SK-N-SH (cell line): ENCODE measurements at regions not wholly inside any gene's neighbourhood (a gene's known extent, or its start where the extent isn't known, plus 50 kb on each side); places are given as distances from the start of the nearest gene placed in this dataset.

ENCODE experiments used
- CTCF ChIA-PET: fragments of 300-600, 350-600 bp; formaldehyde crosslinking; extraction: SDS; loops from one replicate; lab custom pipeline; 2021; lab: Yijun Ruan, JAX
- POLR2A ChIA-PET: fragments of 350-600 bp; sonication (Branson Sonifier 250); formaldehyde crosslinking; extraction: SDS; loops from one replicate; lab custom pipeline; 2020; ENCODE audit warnings: antibody characterized with exemption, inconsistent platforms; lab: Yijun Ruan, JAX
- DNase-seq: peaks from one replicate; pipeline ENCODE4 v3.0.0; 2012
- H2AFZ ChIP-seq: fragments of 200-600 bp; sonication (generic); 2 replicates; pipeline ENCODE4 v1.8.1; 2016; ENCODE audit warnings: antibody characterized with exemption, mild to moderate bottlenecking, low read depth
- H3F3A ChIP-seq: fragments of 200-600 bp; sonication (generic); replicated peaks from 2 replicates; pipeline ENCODE3; 2016; ENCODE audit warnings: antibody characterized with exemption, mild to moderate bottlenecking; ENCODE audit not compliant: insufficient read depth
- H3K27ac ChIP-seq, 2 experiments: fragments of 200-500 bp in 1 of 2; fragments of 200-600 bp in 1 of 2; sonication (Bioruptor generic) in 1 of 2; sonication (generic), shearing (Covaris generic) in 1 of 2; 2 replicates each; pipeline versions ENCODE4 v1.5.1 to v1.6.1; 2014 to 2016; ENCODE audit warnings: low read depth in 2 of 2, inconsistent platforms in 1 of 2, low read length in 1 of 2, mild to moderate bottlenecking in 1 of 2, mixed read lengths in 1 of 2
- H3K27me3 ChIP-seq: fragments of 200-600 bp; sonication (generic), shearing (Covaris generic); 2 replicates; pipeline ENCODE4 v1.6.1; 2016; ENCODE audit warnings: mixed run types; ENCODE audit not compliant: insufficient read depth
- H3K36me3 ChIP-seq, 2 experiments: fragments of 200-500 bp in 1 of 2; fragments of 200-600 bp in 1 of 2; sonication (Bioruptor generic) in 1 of 2; sonication (generic) in 1 of 2; replicated peaks in 1 of 2; 2 replicates each; pipeline versions ENCODE3 to v1.5.1; 2014 to 2016; ENCODE audit warnings: low read length in 1 of 2, mild to moderate bottlenecking in 1 of 2; ENCODE audit not compliant: insufficient read depth in 2 of 2, control insufficient read depth in 1 of 2
- H3K4me1 ChIP-seq, 2 experiments: fragments of 200-500 bp in 1 of 2; fragments of 200-600 bp in 1 of 2; sonication (Bioruptor generic) in 1 of 2; sonication (generic), shearing (Covaris generic) in 1 of 2; 2 replicates each; pipeline versions ENCODE4 v1.5.1 to v1.6.1; 2014 to 2016; ENCODE audit warnings: low read depth in 1 of 2, low read length in 1 of 2, mixed run types in 1 of 2; ENCODE audit not compliant: insufficient read depth in 2 of 2, control insufficient read depth in 1 of 2
- H3K4me2 ChIP-seq: fragments of 200-600 bp; sonication (generic), shearing (Covaris generic); 2 replicates; pipeline ENCODE4 v1.6.1; 2017; ENCODE audit warnings: mixed run types
- H3K4me3 ChIP-seq, 2 experiments: fragments of 200-500 bp in 1 of 2; fragments of 200-600 bp in 1 of 2; sonication (Bioruptor generic) in 1 of 2; sonication (generic), shearing (Covaris generic) in 1 of 2; 2 replicates each; pipeline versions ENCODE4 v1.5.1 to v1.8.1; 2014 to 2016; ENCODE audit warnings: low read depth in 2 of 2, inconsistent platforms in 1 of 2, low read length in 1 of 2, mild to moderate bottlenecking in 1 of 2, mixed read lengths in 1 of 2, moderate library complexity in 1 of 2
- H3K79me2 ChIP-seq: fragments of 200-600 bp; sonication (generic); 2 replicates; pipeline ENCODE4 v1.8.1; 2017; ENCODE audit warnings: mild to moderate bottlenecking; ENCODE audit not compliant: insufficient read depth
- H3K9ac ChIP-seq: fragments of 200-600 bp; sonication (generic); 2 replicates; pipeline ENCODE4 v1.6.1; 2017; ENCODE audit warnings: mixed run types
- H3K9me2 ChIP-seq: fragments of 200-600 bp; sonication (generic); 2 replicates; pipeline ENCODE4 v1.6.1; 2017; ENCODE audit warnings: mixed run types
- H3K9me3 ChIP-seq: fragments of 200-600 bp; sonication (generic); 2 replicates; pipeline ENCODE4 v1.6.1; 2017; ENCODE audit warnings: mixed run types, mild to moderate bottlenecking, moderate library complexity
- H4K20me1 ChIP-seq: fragments of 200-600 bp; sonication (generic); 2 replicates; pipeline ENCODE4 v1.6.1; 2017; ENCODE audit warnings: mild to moderate bottlenecking, mixed run types; ENCODE audit not compliant: insufficient read depth
- EP300 ChIP-seq, 2 experiments: IDR thresholded peaks; 2 replicates each; pipeline versions ENCODE4 v1.4.0 to v1.6.1; 2012; ENCODE audit warnings: borderline replicate concordance in 1 of 2, low read depth in 1 of 2, low read length in 1 of 2
- GABPA ChIP-seq: IDR thresholded peaks from 2 replicates; pipeline ENCODE4 v1.4.0; 2012; ENCODE audit warnings: low read depth, mild to moderate bottlenecking
- GATA2 ChIP-seq: sonication (generic); formaldehyde crosslinking; IDR thresholded peaks from 2 replicates; pipeline ENCODE4 v1.5.0; 2020; ENCODE audit warnings: mild to moderate bottlenecking, missing genetic modification reagents
- JUND ChIP-seq: IDR thresholded peaks from 2 replicates; pipeline ENCODE4 v1.4.0; 2012
- SMC3 ChIP-seq: IDR thresholded peaks from 2 replicates; pipeline ENCODE4 v1.6.1; 2012; ENCODE audit warnings: low read depth, low read length, improper control_type of control experiment
- YY1 ChIP-seq: IDR thresholded peaks from 2 replicates; pipeline ENCODE4 v1.4.0; 2012; ENCODE audit warnings: low read depth, mild to moderate bottlenecking
- WGBS: methylation state at CpG from one replicate; pipeline ENCODE4 v1.1.6; 2017; ENCODE audit warnings: low lambda C conversion rate; 5-methylcytosine and 5-hydroxymethylcytosine counted together
- TF ChIP-seq, protein P1 (sequence below): IDR thresholded peaks from 2 replicates; pipeline ENCODE4 v1.4.0; 2012; ENCODE audit warnings: low read depth
- TF ChIP-seq, protein P2 (sequence below): fragments of 150-350 bp; IDR thresholded peaks from 2 replicates; pipeline ENCODE4 v1.6.1; 2016; ENCODE audit warnings: mild to moderate bottlenecking, low read depth, low read length
- TF ChIP-seq, protein P3 (sequence below): IDR thresholded peaks from 2 replicates; pipeline ENCODE4; 2012
- TF ChIP-seq, protein P4 (sequence below): fragments of 200-600 bp; sonication (generic); IDR thresholded peaks from 2 replicates; pipeline ENCODE4 v1.6.1; 2017; ENCODE audit warnings: antibody characterized with exemption, mild to moderate bottlenecking, moderate library complexity

DNA sequence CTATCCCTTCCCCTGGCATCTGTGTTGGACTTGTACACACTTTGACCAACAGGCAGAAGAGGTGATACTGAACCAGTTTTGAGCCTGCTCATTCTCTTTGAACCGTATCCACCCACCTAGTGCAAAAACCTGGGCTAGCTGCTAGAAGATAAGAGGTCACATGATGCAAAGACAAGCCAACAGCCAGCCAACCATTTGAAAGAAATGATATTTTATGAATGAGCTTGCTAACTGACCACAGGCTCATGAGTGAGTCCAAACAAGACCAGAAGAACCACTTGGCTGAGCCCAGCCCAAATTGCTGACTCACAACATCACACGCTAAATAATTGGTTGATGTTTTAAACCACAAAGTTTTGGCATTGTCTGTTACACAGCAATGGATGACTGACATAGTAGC lies 74.0 kb upstream of the CTNNB1 start:
- H3K27me3 ChIP-seq, result no peaks in the 10 kb centered on the region
- no peak overlapping the region for H2AFZ ChIP-seq
- H3K4me3 ChIP-seq, result no peak overlapping the region
- no peaks in the 10 kb centered on the region for H3K4me1 ChIP-seq
- H3F3A ChIP-seq, result no peaks in the 10 kb centered on the region
- H3K36me3 ChIP-seq, result no peaks in the 10 kb centered on the region
- H3K27ac ChIP-seq, result no peak overlapping the region
- ChIA-PET CTCF (interaction anchor here (0.7 kb wide), 2 partner anchors 11 to 596 kb away, joined by 3 read pairs; no protein-coding TSS in a partner anchor), POLR2A (no interaction called here)
- H3K9me3 ChIP-seq, result no peaks in the 10 kb centered on the region
- H3K79me2 ChIP-seq, result no peaks in the 10 kb centered on the region
- no peak overlapping the region for H3K4me2 ChIP-seq
- TF ChIP-seq SMC3, result no peak
- TF ChIP-seq GATA2 (CRISPR knock-in tag), result no peak
- TF ChIP-seq YY1, result no peak
- TF ChIP-seq, protein P1, sequence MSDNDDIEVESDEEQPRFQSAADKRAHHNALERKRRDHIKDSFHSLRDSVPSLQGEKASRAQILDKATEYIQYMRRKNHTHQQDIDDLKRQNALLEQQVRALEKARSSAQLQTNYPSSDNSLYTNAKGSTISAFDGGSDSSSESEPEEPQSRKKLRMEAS, result no peak
- no peak overlapping the region for H3K9ac ChIP-seq
- 28% methylated on average over 2 of the region's 2 CpGs for WGBS
- DNase-seq, result no peak
- no peaks in the 10 kb centered on the region for H4K20me1 ChIP-seq
- no peaks in the 10 kb centered on the region for H3K9me2 ChIP-seq

DNA sequence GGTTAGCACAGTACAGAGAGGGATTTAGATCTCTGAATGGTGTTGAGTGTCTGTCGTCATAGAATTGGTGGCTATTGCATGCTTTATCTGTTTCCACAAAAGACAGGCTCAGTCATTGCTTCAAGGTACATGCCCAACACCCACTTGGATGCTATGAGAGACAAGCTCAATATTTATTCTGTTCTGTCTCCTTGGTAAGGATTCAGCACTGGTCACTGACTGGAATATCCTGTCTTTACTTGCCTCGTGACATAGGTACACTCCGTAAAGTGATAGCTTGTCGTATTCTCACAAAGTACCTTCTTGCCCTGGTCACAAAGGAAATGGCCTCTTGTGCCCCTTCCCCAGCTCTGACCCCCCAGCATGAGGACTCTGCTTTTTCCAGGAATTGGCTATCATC lies 72.8 kb upstream of the CTNNB1 start:
- WGBS, result 50% methylated on average over 4 of the region's 4 CpGs
- no peak for TF ChIP-seq JUND
- TF ChIP-seq, protein P2, sequence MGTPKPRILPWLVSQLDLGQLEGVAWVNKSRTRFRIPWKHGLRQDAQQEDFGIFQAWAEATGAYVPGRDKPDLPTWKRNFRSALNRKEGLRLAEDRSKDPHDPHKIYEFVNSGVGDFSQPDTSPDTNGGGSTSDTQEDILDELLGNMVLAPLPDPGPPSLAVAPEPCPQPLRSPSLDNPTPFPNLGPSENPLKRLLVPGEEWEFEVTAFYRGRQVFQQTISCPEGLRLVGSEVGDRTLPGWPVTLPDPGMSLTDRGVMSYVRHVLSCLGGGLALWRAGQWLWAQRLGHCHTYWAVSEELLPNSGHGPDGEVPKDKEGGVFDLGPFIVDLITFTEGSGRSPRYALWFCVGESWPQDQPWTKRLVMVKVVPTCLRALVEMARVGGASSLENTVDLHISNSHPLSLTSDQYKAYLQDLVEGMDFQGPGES, result no peak
- no peak for TF ChIP-seq GABPA
- TF ChIP-seq, protein P3, sequence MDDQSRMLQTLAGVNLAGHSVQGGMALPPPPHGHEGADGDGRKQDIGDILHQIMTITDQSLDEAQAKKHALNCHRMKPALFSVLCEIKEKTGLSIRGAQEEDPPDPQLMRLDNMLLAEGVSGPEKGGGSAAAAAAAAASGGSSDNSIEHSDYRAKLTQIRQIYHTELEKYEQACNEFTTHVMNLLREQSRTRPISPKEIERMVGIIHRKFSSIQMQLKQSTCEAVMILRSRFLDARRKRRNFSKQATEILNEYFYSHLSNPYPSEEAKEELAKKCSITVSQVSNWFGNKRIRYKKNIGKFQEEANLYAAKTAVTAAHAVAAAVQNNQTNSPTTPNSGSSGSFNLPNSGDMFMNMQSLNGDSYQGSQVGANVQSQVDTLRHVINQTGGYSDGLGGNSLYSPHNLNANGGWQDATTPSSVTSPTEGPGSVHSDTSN, result no peak
- TF ChIP-seq EP300 (IDR thresholded peaks at IDR 0.05; ENCODE audit: borderline replicate concordance in 1 of 2, low read depth in 1 of 2, low read length in 1 of 2), result no peak
- TF ChIP-seq, protein P4, sequence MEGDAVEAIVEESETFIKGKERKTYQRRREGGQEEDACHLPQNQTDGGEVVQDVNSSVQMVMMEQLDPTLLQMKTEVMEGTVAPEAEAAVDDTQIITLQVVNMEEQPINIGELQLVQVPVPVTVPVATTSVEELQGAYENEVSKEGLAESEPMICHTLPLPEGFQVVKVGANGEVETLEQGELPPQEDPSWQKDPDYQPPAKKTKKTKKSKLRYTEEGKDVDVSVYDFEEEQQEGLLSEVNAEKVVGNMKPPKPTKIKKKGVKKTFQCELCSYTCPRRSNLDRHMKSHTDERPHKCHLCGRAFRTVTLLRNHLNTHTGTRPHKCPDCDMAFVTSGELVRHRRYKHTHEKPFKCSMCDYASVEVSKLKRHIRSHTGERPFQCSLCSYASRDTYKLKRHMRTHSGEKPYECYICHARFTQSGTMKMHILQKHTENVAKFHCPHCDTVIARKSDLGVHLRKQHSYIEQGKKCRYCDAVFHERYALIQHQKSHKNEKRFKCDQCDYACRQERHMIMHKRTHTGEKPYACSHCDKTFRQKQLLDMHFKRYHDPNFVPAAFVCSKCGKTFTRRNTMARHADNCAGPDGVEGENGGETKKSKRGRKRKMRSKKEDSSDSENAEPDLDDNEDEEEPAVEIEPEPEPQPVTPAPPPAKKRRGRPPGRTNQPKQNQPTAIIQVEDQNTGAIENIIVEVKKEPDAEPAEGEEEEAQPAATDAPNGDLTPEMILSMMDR, result no peak
- H3K4me3 ChIP-seq, result no peak overlapping the region
- H3K4me1 ChIP-seq, result no peaks in the 10 kb centered on the region
- no peaks in the 10 kb centered on the region for H3K79me2 ChIP-seq
- no peak overlapping the region for H3K27ac ChIP-seq
- no peak overlapping the region for H3K4me2 ChIP-seq
- no peaks in the 10 kb centered on the region for H3K9me2 ChIP-seq
- no peaks in the 10 kb centered on the region for H3F3A ChIP-seq
- ChIA-PET POLR2A (no interaction called here), CTCF (interaction anchor here (0.8 kb wide), 1 partner anchor 542 kb away, joined by 3 read pairs; no protein-coding TSS in a partner anchor)
- no peaks in the 10 kb centered on the region for H3K27me3 ChIP-seq
- H2AFZ ChIP-seq, result no peak overlapping the region
- no peak overlapping the region for H3K9ac ChIP-seq
- no peak for DNase-seq
- H4K20me1 ChIP-seq, result no peaks in the 10 kb centered on the region
- no peaks in the 10 kb centered on the region for H3K36me3 ChIP-seq
- no peaks in the 10 kb centered on the region; the same call in 1 of the 2 replicates for H3K9me3 ChIP-seq
